ENCODE measurements at regions not wholly inside any gene's neighbourhood (a gene's known extent, or its start where the extent isn't known, plus 50 kb on each side); places are given as distances from the start of the nearest gene placed in this dataset.

DNA sequence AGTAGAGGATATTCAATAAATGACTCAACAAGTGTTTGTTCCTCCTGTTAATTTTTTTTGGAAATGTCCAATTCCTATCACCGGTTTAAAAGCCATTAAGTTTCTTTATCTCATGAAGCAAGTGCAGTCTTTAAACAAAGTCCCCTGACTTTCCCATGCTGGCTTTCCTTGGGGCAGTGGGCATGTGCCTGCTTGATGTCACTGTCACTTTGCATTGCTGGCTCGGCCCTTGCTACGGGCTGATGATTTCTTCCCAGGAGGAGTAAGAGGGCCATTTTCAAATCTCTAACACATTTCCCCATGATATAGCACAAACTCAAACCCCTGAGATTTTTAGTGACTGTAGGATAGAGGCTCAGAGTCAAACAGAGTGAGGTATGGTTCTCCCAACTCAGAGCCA is 275.8 kb upstream of the TENM3 start:
- Histone ChIP-seq H3K27me3 (no peaks in the 10 kb centered on the region), H3K36me3 (no peaks in the 10 kb centered on the region), H3K4me1 (peaks cover 0 to 10% (median 0%) of the 10 kb centered on the region in 9 donors), H3K9me3 (no peaks in the 10 kb centered on the region), H3K27ac (no peak overlapping the region), H3K4me3 (no peak overlapping the region)
- intact Hi-C loops (cut with DNase I), result no loop called here
- DNase-seq, result no peak
- TF ChIP-seq, protein P1, sequence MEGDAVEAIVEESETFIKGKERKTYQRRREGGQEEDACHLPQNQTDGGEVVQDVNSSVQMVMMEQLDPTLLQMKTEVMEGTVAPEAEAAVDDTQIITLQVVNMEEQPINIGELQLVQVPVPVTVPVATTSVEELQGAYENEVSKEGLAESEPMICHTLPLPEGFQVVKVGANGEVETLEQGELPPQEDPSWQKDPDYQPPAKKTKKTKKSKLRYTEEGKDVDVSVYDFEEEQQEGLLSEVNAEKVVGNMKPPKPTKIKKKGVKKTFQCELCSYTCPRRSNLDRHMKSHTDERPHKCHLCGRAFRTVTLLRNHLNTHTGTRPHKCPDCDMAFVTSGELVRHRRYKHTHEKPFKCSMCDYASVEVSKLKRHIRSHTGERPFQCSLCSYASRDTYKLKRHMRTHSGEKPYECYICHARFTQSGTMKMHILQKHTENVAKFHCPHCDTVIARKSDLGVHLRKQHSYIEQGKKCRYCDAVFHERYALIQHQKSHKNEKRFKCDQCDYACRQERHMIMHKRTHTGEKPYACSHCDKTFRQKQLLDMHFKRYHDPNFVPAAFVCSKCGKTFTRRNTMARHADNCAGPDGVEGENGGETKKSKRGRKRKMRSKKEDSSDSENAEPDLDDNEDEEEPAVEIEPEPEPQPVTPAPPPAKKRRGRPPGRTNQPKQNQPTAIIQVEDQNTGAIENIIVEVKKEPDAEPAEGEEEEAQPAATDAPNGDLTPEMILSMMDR (IDR thresholded peaks at IDR 0.05), result no peak
- ATAC-seq, result no peak
- WGBS, 2 donors, result 34 to 47% methylated on average over 3 of the region's 3 CpGs

- DNase-seq (no peak), ATAC-seq (no peak)
- H3K27me3 ChIP-seq, result no peaks in the 10 kb centered on the region
- no peaks in the 10 kb centered on the region for H3K36me3 ChIP-seq
- H3K4me1 ChIP-seq, result peaks cover 0 to 8% (median 0%) of the 10 kb centered on the region in 9 donors
- no peak overlapping the region for H3K4me3 ChIP-seq
- WGBS, 2 donors, result 90 to 94% methylated on average over 6 of the region's 6 CpGs
- no peak overlapping the region for H3K27ac ChIP-seq
- intact Hi-C loops (cut with DNase I), result no loop called here
- TF ChIP-seq, protein P1 (IDR thresholded peaks at IDR 0.05), result no peak
- peaks cover 0 to 1% (median 0%) of the 10 kb centered on the region in 11 donors for H3K9me3 ChIP-seq
Measured at GRCh38 chr4:181968371-181968770, 274.8 kb upstream of the TENM3 start.

- H3K27me3 ChIP-seq, result no peaks in the 10 kb centered on the region
- 83 to 94% methylated on average over 5 of the region's 5 CpGs for WGBS, 2 donors
- no peak overlapping the region for H3K27ac ChIP-seq
- no peaks in the 10 kb centered on the region for H3K36me3 ChIP-seq
- H3K4me3 ChIP-seq, result no peak overlapping the region
- intact Hi-C loops (cut with DNase I), result no loop called here
- H3K9me3 ChIP-seq, result peaks cover 0 to 9% (median 0%) of the 10 kb centered on the region in 11 donors
- DNase-seq (no peak), ATAC-seq (no peak)
- TF ChIP-seq, protein P1 (IDR thresholded peaks at IDR 0.05), result no peak
- H3K4me1 ChIP-seq, result peaks cover 0 to 8% (median 0%) of the 10 kb centered on the region in 9 donors
Measured at GRCh38 chr4:181969151-181969550, 274.1 kb upstream of the TENM3 start.

- Histone ChIP-seq H3K27ac (no peak overlapping the region), H3K4me3 (no peak overlapping the region), H3K9me3 (peaks cover 0 to 12% (median 0%) of the 10 kb centered on the region in 11 donors), H3K36me3 (no peaks in the 10 kb centered on the region), H3K4me1 (peaks cover 0 to 8% (median 0%) of the 10 kb centered on the region in 9 donors), H3K27me3 (no peaks in the 10 kb centered on the region)
- intact Hi-C loops (cut with DNase I), result no loop called here
- ATAC-seq (no peak), DNase-seq (no peak)
- TF ChIP-seq, protein P1 (IDR thresholded peaks at IDR 0.05), result no peak
- WGBS, 2 donors, result 52 to 63% methylated on average over 4 of the region's 4 CpGs
Measured at GRCh38 chr4:181970366-181970765, 272.8 kb upstream of the TENM3 start.
